Small intestine (tissue), 7 donors: ENCODE measurements at regions not wholly inside any gene's neighbourhood (a gene's known extent, or its start where the extent isn't known, plus 50 kb on each side); places are given as distances from the start of the nearest gene placed in this dataset.

Experiments
- DNase-seq, 2 donors: peaks; one replicate each; pipeline versions ENCODE4 v3.0.0 to v3.0.0-alpha.2; 2013
- FAIRE-seq: peaks from 2 replicates; lab custom pipeline; 2012; peaks lifted over from hg19 to GRCh38; lab: Jason Lieb, UNC
- H3K27ac ChIP-seq, 3 donors: one replicate each; pipeline ENCODE4 v1.5.1; 2013; ENCODE audit warnings: low read length in 2 of 3, mild to moderate bottlenecking in 2 of 3, control low read depth in 1 of 3, inconsistent platforms in 1 of 3, low read depth in 1 of 3, moderate library complexity in 1 of 3
- H3K27me3 ChIP-seq, 3 donors: one replicate each; pipeline ENCODE4 v1.6.1; 2013; ENCODE audit warnings: low read length in 3 of 3, inconsistent platforms in 1 of 3; ENCODE audit not compliant: control insufficient read depth in 3 of 3, insufficient read depth in 3 of 3
- H3K36me3 ChIP-seq, 3 donors: one replicate each; pipeline ENCODE4 v1.6.1; 2013; ENCODE audit warnings: low read length in 3 of 3, inconsistent platforms in 1 of 3, low read depth in 1 of 3, mild to moderate bottlenecking in 1 of 3, moderate library complexity in 1 of 3; ENCODE audit not compliant: control insufficient read depth in 3 of 3, insufficient read depth in 2 of 3
- H3K4me1 ChIP-seq, 3 donors: one replicate each; pipeline ENCODE4 v1.6.1; 2013; ENCODE audit warnings: low read length in 2 of 3, inconsistent platforms in 1 of 3, low read depth in 1 of 3, mild to moderate bottlenecking in 1 of 3, moderate library complexity in 1 of 3; ENCODE audit not compliant: control insufficient read depth in 3 of 3, insufficient read depth in 2 of 3
- H3K4me3 ChIP-seq, 3 donors: one replicate each; pipeline ENCODE4 v1.5.1; 2013; ENCODE audit warnings: low read length in 3 of 3, control low read depth in 1 of 3, inconsistent platforms in 1 of 3, low read depth in 1 of 3, mild to moderate bottlenecking in 1 of 3, moderate library complexity in 1 of 3
- H3K9me3 ChIP-seq, 2 donors: one replicate each; pipeline ENCODE4 v1.6.1; 2013; ENCODE audit warnings: low read depth in 1 of 2, low read length in 1 of 2; ENCODE audit not compliant: control insufficient read depth in 2 of 2, insufficient read depth in 1 of 2
- WGBS, 3 donors: extraction: QIAGEN DNeasy Blood & Tissue Kit; methylation state at CpG; one replicate each; pipeline ENCODE4 v1.1.7; 2013; 5-methylcytosine and 5-hydroxymethylcytosine counted together
- donor health status: healthy with polysubstance abuse.
- donor health status: control.
- donor health status: control.
- donor health status: Bipolar disorder and iron deficiency.
- donor health status: healthy.

GRCh38 chr6:81981812-81982211 lies 229.3 kb upstream of the TENT5A start:
- Histone ChIP-seq H3K9me3 (no peaks in the 10 kb centered on the region), H3K4me3 (no peak overlapping the region), H3K27me3 (no peaks in the 10 kb centered on the region), H3K27ac (no peak overlapping the region), H3K36me3 (no peaks in the 10 kb centered on the region), H3K4me1 (no peaks in the 10 kb centered on the region)
- DNase-seq, result no peak
- FAIRE-seq, result no peak
- WGBS, 3 donors, result 35 to 65% (median 46%) methylated on average over 1 of the region's 1 CpG

GRCh38 chr6:81979767-81980166 lies 227.3 kb upstream of the TENT5A start:
- DNase-seq (no peak), FAIRE-seq (no peak)
- no peak overlapping the region for H3K27ac ChIP-seq
- WGBS, 3 donors, result 71 to 80% (median 75%) methylated on average over 1 of the region's 1 CpG
- H3K36me3 ChIP-seq, result no peaks in the 10 kb centered on the region
- no peaks in the 10 kb centered on the region for H3K27me3 ChIP-seq
- H3K9me3 ChIP-seq, result peaks cover 0 to 2% of the 10 kb centered on the region in 2 donors
- H3K4me1 ChIP-seq, result no peaks in the 10 kb centered on the region
- H3K4me3 ChIP-seq, result no peak overlapping the region

GRCh38 chr6:81979329-81979728 lies 226.8 kb upstream of the TENT5A start:
- no peak for DNase-seq
- no peak overlapping the region for H3K4me3 ChIP-seq
- H3K27me3 ChIP-seq, result no peaks in the 10 kb centered on the region
- H3K36me3 ChIP-seq, result no peaks in the 10 kb centered on the region
- H3K27ac ChIP-seq, result no peak overlapping the region
- FAIRE-seq, result no peak
- H3K9me3 ChIP-seq, result peaks cover 0 to 2% of the 10 kb centered on the region in 2 donors
- no peaks in the 10 kb centered on the region for H3K4me1 ChIP-seq

GRCh38 chr6:81978230-81978629 lies 225.7 kb upstream of the TENT5A start:
- DNase-seq (no peak), FAIRE-seq (no peak)
- WGBS, 3 donors, result 64 to 66% (median 64%) methylated on average over 3 of the region's 3 CpGs
- H3K27ac ChIP-seq, result no peak overlapping the region
- H3K36me3 ChIP-seq, result no peaks in the 10 kb centered on the region
- H3K4me3 ChIP-seq, result no peak overlapping the region
- H3K9me3 ChIP-seq, result peaks cover 0 to 2% of the 10 kb centered on the region in 2 donors
- no peaks in the 10 kb centered on the region for H3K4me1 ChIP-seq
- no peaks in the 10 kb centered on the region for H3K27me3 ChIP-seq

GRCh38 chr6:81977486-81977885 lies 225.0 kb upstream of the TENT5A start:
- Histone ChIP-seq H3K9me3 (peaks cover 0 to 2% of the 10 kb centered on the region in 2 donors), H3K27ac (no peak overlapping the region), H3K4me3 (no peak overlapping the region), H3K4me1 (no peaks in the 10 kb centered on the region), H3K27me3 (no peaks in the 10 kb centered on the region), H3K36me3 (no peaks in the 10 kb centered on the region)
- WGBS, 3 donors, result 77 to 85% (median 82%) methylated on average over 2 of the region's 2 CpGs
- DNase-seq, result no peak
- FAIRE-seq, result no peak

GRCh38 chr6:81969814-81970213 lies 217.3 kb upstream of the TENT5A start:
- Histone ChIP-seq H3K9me3 (peaks cover 0 to 3% of the 10 kb centered on the region in 2 donors), H3K4me3 (no peak overlapping the region), H3K36me3 (no peaks in the 10 kb centered on the region), H3K4me1 (no peaks in the 10 kb centered on the region), H3K27ac (no peak overlapping the region), H3K27me3 (no peaks in the 10 kb centered on the region)
- WGBS, 3 donors, result 87 to 95% (median 88%) methylated on average over 16 of the region's 16 CpGs
- DNase-seq (no peak), FAIRE-seq (no peak)

GRCh38 chr6:81969011-81969410 lies 216.5 kb upstream of the TENT5A start:
- Histone ChIP-seq H3K9me3 (peaks cover 0 to 3% of the 10 kb centered on the region in 2 donors), H3K36me3 (no peaks in the 10 kb centered on the region), H3K4me3 (no peak overlapping the region), H3K4me1 (no peaks in the 10 kb centered on the region), H3K27me3 (no peaks in the 10 kb centered on the region), H3K27ac (no peak overlapping the region)
- 86 to 88% (median 87%) methylated on average over 2 of the region's 2 CpGs for WGBS, 3 donors
- no peak for FAIRE-seq
- no peak for DNase-seq

GRCh38 chr6:81966968-81967367 lies 214.5 kb upstream of the TENT5A start:
- 66 to 76% (median 69%) methylated on average over 2 of the region's 2 CpGs for WGBS, 3 donors
- Histone ChIP-seq H3K27ac (no peak overlapping the region), H3K9me3 (peaks cover 0 to 3% of the 10 kb centered on the region in 2 donors), H3K4me3 (no peak overlapping the region), H3K36me3 (no peaks in the 10 kb centered on the region), H3K27me3 (no peaks in the 10 kb centered on the region), H3K4me1 (no peaks in the 10 kb centered on the region)
- DNase-seq (no peak), FAIRE-seq (no peak)

GRCh38 chr6:81962198-81962597 lies 209.7 kb upstream of the TENT5A start:
- Histone ChIP-seq H3K4me3 (no peak overlapping the region), H3K27ac (no peak overlapping the region), H3K36me3 (no peaks in the 10 kb centered on the region), H3K4me1 (no peaks in the 10 kb centered on the region), H3K9me3 (peaks cover 0 to 10% of the 10 kb centered on the region in 2 donors), H3K27me3 (no peaks in the 10 kb centered on the region)
- 88 to 95% (median 91%) methylated on average over 3 of the region's 3 CpGs for WGBS, 3 donors
- DNase-seq (no peak), FAIRE-seq (no peak)
